ENCODE measurements at regions not wholly inside any gene's neighbourhood (a gene's known extent, or its start where the extent isn't known, plus 50 kb on each side); places are given as distances from the start of the nearest gene placed in this dataset.
"Not testable (repeated sequence)": the region's sequence is repeated elsewhere in the genome, so short reads cannot be mapped to it uniquely, and the experiment has no call there.

GRCh38 chr7:101679653-101680173, 50.6 kb upstream of the MYL10 start:
- DNase-seq = not testable (repeated sequence)

- no peak for DNase-seq
Observed at GRCh38 chr7:101680406-101681145, 51.5 kb upstream of the MYL10 start.

- DNase-seq = no peak
Observed at GRCh38 chr7:101681170-101682007, 52.3 kb upstream of the MYL10 start.

- DNase-seq = no peak
Observed at GRCh38 chr7:101684983-101685330, 55.9 kb upstream of the MYL10 start.

- no peak for DNase-seq
Observed at GRCh38 chr7:101686030-101686429, 56.9 kb upstream of the MYL10 start.

- DNase-seq = no peak
Observed at GRCh38 chr7:101687081-101687480, 58.0 kb upstream of the MYL10 start.

- DNase-seq = no peak
Observed at GRCh38 chr7:101687791-101688182, 58.7 kb upstream of the MYL10 start.

- no peak for DNase-seq
Observed at GRCh38 chr7:101688183-101688831, 59.2 kb upstream of the MYL10 start.

- DNase-seq = no peak
Observed at GRCh38 chr7:101688995-101689907, 60.2 kb upstream of the MYL10 start.

GRCh38 chr7:101690061-101690460, 61.0 kb upstream of the MYL10 start:
- DNase-seq = no peak

- no peak for DNase-seq
Observed at GRCh38 chr7:101691822-101692384, 62.8 kb upstream of the MYL10 start.

GRCh38 chr7:101693498-101694091, 64.5 kb upstream of the MYL10 start:
- no peak for DNase-seq

- no peak for DNase-seq
Observed at GRCh38 chr7:101698964-101699363, 69.9 kb upstream of the MYL10 start.

GRCh38 chr7:101699399-101699798, 70.3 kb upstream of the MYL10 start:
- no peak for DNase-seq

- DNase-seq = no peak
Observed at GRCh38 chr7:101699881-101700823, 71.1 kb upstream of the MYL10 start.

GRCh38 chr7:101701153-101701794, 72.2 kb upstream of the MYL10 start:
- no peak for DNase-seq

- no peak for DNase-seq
Observed at GRCh38 chr7:101702362-101702850, 73.3 kb upstream of the MYL10 start.

- DNase-seq = no peak
Observed at GRCh38 chr7:101705331-101705730, 76.2 kb upstream of the MYL10 start.

- peak; percentile 54 for DNase-seq
Observed at GRCh38 chr7:101707587-101707986, 78.5 kb upstream of the MYL10 start.

GRCh38 chr7:101708223-101708622, 79.1 kb upstream of the MYL10 start:
- no peak for DNase-seq

Data from NCI-H2081 treated with DMSO at 0.1 percent for 48 hours (cell line).